HG03520 (cell line): ENCODE measurements at regions not wholly inside any gene's neighbourhood (a gene's known extent, or its start where the extent isn't known, plus 50 kb on each side); places are given as distances from the start of the nearest gene placed in this dataset.

Experiments
- ATAC-seq: cut with Tn5 transposase; IDR thresholded peaks from one replicate; pipeline ENCODE4 v1.9.1; 2021; ENCODE audit warnings: mild to moderate bottlenecking, moderate library complexity; ENCODE audit not compliant: unreplicated experiment

DNA sequence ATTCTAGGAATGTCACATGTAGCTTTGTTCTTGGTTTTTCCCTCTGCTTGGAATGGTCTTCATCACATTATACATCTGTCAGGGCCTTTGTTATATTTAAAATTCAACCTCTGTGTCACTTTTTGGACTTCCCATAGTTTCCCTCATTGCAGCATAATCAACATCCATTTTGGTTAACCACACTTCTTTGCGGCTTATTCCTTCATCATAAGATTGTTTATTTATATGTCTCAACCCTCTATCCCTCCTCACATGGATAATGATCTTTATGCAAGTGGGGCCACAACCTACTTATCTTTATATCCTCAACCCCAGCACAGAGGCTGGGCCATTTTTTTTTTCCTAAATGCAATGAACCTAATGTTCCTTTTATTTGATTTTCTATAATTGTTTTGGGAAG lies 260.0 kb upstream of the THBS1 start:
- no peak for ATAC-seq

DNA sequence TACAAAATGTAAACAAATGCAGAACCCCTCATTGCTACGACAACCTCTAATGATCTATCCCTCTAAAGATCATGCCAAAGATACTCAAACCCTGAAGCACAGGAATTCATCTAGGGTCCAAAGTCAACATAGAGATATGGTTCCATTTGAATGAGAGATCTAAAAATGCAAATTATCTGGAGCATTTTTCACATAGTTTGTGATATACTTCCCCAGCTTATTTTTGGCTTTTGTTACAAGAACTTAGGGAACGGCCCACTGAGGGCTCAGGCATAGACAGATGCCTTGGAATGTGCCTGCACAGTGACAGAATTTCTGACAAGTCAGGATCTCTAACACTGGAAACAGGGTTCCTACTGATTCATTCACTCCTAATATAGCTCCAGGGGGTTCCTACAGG lies 258.9 kb upstream of the THBS1 start:
- no peak for ATAC-seq

- no peak for ATAC-seq
These were observed 257.7 kb upstream of the THBS1 start for GRCh38 chr15:39323157-39323556.

DNA sequence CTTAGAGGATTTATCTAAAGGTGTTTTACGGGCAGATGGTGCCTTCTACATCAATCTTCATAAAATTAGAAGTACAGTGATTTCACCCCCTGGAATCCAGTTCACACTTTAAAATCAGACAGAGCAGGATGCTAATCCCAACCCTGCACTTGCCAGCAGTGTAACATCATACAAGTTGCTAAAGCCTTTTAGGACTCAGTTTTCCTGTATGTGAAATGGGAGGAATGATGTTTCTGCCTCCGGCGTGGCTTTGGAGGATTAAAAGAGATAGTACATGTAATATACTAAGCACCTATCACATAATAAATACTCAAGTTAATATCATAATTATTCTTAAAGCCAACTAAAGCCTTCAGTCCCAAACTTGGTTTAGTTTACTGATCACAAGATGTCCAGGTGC lies 257.2 kb upstream of the THBS1 start:
- no peak for ATAC-seq

GRCh38 chr15:39326306-39326975 lies 254.4 kb upstream of the THBS1 start:
- ATAC-seq: no peak

- ATAC-seq: no peak
These were observed 253.7 kb upstream of the THBS1 start for GRCh38 chr15:39327005-39327730.

GRCh38 chr15:39330061-39330460 lies 250.8 kb upstream of the THBS1 start:
- ATAC-seq: no peak

- no peak for ATAC-seq
These were observed 249.3 kb upstream of the THBS1 start for GRCh38 chr15:39331584-39331983.

DNA sequence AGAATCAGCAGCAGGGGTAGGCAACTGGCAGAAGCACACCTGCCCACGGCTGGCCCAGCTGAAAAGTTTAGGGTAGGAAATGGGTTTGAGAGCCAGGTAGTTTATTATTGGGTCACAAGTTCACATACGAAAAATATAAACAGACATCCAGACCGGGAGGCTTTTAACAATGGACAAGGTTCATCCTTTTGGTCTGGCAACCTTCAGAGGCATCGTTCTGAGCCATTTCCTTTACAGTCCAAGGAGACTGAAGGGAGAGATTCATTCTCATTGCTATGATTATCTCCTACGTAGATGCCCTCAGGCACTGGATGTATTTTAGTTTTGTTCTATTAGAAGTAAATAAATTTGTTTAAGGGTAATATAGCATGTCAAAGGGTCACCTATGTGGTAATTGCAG lies 248.0 kb upstream of the THBS1 start:
- no peak for ATAC-seq

- no peak for ATAC-seq
These were observed 247.5 kb upstream of the THBS1 start for GRCh38 chr15:39333393-39333792.

DNA sequence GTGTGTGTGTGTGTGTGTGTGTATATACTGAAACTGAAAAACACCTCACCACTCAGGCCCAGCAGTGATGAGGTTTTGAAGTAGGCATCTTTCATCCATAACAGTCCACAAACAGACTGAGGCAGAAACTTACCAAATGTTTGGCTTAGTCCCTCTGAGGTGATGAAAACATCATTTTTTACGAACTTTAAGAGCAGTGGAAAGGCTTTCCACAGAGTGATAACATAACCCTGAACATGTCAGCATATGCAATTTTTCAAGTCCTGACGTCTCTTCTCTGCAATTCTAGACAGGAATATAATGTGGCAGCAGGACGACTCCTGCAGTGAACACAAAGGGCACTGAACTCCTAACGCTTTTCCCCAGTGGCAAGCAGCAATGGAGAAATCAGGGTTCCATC lies 247.0 kb upstream of the THBS1 start:
- ATAC-seq: no peak

GRCh38 chr15:39336926-39337325 lies 244.0 kb upstream of the THBS1 start:
- ATAC-seq: no peak

GRCh38 chr15:39338251-39338650 lies 242.6 kb upstream of the THBS1 start:
- ATAC-seq: no peak

DNA sequence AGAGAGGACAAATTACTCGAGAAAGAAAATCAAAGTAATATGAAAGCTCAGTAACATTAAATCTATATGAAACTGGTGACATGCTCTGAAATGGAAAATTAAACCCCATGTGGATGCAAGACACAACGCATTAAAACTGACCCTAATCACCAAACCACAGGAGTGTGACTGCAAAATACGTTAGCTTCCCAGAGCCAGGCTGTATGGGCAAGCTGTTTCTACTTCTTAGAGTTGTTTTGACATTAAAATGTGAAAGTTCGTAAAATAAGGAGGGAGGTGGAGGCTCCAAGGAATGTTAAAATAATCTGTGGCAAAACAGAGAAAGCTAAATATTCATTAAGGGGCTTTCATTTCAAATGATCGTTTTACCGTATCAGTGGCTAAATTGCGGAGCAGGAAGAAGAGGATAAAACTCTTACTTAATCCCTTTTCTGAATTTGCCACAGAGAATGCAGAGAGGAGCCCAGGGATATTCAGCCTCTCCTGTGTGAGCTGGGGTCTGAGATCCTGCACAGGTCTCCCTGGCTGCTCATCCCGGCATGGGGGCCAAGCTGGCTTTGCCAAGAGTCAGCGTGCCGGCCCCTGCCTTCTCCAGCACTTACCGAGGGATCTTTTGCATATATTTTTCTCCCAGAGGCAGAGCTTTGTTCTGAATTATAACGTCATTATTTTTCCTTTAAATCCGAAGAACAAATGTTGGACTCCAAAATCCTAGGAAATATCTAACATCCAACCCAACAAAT lies 239.8 kb upstream of the THBS1 start:
- ATAC-seq: no peak

- no peak for ATAC-seq
These were observed 236.2 kb upstream of the THBS1 start for GRCh38 chr15:39344662-39345141.

DNA sequence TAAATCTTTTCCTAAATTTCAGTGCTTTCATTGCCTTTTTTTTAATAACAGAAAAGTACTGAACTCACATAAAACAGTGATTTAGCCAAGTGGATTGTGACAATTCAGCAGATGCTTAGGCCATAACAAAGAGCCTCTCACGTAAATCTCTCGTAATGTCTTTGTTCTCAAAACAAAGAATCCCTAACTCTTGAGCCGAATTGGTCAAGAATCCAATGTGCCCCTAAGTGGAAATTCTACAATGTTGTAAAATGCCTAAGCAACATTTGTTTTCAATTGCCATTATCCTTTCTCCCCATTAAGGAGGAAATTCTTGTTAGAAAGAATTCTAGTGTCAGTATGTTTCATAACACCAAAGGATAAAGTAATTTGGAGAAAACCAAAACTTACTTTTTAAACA lies 235.7 kb upstream of the THBS1 start:
- no peak for ATAC-seq

DNA sequence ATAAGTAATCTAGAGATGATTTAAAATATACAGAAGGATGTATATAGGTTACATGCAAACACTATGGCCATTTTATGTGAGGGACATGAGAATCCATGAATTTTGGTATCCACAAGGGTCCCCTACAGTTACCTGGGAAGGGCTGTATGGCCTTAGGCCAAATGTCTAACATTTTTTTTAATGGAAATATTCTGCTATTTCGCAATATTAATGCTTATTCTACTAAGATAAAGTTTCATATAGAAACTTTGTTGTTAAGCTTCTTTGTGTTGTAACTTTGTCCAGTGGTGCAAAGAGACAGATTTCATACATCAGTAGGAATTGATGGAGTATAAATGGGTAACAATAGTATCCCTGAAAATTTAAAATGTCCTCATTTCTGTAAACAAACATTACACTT lies 233.4 kb upstream of the THBS1 start:
- no peak for ATAC-seq

- no peak for ATAC-seq
These were observed 230.1 kb upstream of the THBS1 start for GRCh38 chr15:39350785-39351184.

DNA sequence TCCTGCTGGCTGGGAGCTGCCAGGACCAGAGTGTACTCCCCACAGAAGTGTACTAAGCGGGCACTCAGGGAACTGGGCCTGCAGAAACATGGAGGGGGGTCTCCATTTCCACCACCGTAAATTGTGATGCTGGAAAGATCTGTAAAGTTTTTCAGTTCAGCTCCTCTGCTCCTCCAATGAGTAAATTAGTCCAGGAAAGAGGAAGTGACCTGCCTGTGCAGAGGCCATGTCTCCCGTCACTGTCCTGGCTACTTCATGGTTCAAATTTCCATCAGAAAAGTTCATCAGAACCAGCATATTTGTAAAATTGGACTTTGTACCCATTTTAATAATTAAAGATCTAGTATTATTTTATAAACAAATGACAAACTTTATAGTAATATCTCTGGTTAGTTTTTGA lies 226.7 kb upstream of the THBS1 start:
- ATAC-seq: no peak

DNA sequence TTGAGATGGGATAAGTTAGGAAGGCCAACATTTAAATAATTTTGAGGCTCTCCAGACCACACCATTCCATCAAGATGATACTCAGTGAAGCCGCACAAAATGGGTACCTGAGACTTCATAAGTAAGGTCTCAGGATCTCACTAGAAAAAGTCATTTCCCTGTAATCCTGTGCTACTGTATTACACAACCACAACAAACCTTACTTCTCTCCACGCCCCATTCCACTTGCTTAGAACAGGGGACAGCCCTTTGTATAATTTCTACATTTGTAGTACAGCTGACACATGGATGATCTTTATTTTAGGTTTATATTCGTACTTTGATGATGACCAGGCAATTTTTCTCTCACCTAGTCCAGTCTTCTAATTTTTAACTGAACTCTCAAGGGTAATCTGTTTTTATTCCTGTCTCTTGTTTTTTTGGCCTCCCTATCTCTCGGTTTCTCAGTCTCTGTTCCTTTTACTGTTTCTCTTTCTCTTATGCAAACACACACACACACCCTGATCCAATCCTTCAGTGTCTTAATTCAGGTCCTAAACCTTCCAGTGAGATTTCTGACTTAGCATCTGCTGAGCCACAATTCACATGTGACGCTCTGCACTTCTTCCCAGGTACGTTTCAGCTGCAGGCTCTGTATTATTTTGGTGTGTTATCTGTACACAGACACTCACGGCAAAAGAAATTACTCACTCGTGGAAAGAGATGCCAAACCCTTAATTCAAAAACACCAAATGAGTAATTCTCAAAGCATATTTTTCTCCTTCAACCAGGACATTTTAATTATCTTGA lies 223.2 kb upstream of the THBS1 start:
- ATAC-seq: no peak

- no peak for ATAC-seq
These were observed 222.3 kb upstream of the THBS1 start for GRCh38 chr15:39358441-39359041.
